ENCODE measurements at regions not wholly inside any gene's neighbourhood (a gene's known extent, or its start where the extent isn't known, plus 50 kb on each side); places are given as distances from the start of the nearest gene placed in this dataset.

DNA sequence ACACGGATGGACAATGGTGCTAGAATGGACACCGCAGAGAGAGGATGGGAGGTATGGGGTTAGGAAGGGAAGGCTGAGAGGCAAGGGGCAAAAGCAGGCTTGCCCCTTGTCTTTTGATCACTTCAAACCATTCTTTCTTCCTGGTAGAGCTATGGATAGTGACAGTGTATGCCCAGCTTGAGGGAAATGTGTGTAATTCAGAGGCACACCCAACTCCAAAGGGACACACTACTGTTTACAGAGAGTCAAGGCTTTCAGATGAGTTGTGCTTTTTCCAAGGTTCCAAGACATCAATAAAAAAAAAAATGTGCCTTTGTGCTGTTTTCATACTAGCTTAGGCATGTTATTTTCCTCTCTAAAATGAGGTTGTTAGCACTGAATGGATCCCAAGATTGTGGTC lies 185.0 kb downstream of the MCHR2 start:
- no peak for DNase-seq (ENCODE audit: low read depth)
- TF ChIP-seq, protein P1, sequence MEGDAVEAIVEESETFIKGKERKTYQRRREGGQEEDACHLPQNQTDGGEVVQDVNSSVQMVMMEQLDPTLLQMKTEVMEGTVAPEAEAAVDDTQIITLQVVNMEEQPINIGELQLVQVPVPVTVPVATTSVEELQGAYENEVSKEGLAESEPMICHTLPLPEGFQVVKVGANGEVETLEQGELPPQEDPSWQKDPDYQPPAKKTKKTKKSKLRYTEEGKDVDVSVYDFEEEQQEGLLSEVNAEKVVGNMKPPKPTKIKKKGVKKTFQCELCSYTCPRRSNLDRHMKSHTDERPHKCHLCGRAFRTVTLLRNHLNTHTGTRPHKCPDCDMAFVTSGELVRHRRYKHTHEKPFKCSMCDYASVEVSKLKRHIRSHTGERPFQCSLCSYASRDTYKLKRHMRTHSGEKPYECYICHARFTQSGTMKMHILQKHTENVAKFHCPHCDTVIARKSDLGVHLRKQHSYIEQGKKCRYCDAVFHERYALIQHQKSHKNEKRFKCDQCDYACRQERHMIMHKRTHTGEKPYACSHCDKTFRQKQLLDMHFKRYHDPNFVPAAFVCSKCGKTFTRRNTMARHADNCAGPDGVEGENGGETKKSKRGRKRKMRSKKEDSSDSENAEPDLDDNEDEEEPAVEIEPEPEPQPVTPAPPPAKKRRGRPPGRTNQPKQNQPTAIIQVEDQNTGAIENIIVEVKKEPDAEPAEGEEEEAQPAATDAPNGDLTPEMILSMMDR (conservative IDR thresholded peaks at IDR 0.05; ENCODE audit: low read length) = no peak
- no peak overlapping the region for H3K4me3 ChIP-seq (ENCODE audit: low read length)

DNA sequence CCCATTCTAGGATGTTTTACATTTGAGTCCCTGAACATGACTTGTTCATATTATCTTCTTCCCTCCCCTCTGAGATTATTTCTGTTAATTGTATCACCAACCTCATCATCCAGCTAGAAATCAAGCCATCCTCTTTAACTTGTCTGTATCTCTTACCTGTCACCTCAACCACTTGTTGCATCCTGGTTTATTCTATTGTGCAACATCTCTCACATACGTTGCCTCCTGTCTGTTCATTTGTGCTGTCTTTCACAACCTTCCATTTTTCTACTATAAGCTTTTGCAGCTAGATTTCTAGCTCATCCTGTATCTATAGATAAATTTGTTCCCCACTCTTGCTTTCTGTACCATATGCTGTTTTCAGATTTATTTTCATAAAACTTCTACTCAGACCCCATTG lies 183.7 kb downstream of the MCHR2 start:
- no peak for DNase-seq (ENCODE audit: low read depth)
- TF ChIP-seq, protein P1 (conservative IDR thresholded peaks at IDR 0.05; ENCODE audit: low read length) = no peak
- H3K4me3 ChIP-seq (ENCODE audit: low read length) = no peak overlapping the region

DNA sequence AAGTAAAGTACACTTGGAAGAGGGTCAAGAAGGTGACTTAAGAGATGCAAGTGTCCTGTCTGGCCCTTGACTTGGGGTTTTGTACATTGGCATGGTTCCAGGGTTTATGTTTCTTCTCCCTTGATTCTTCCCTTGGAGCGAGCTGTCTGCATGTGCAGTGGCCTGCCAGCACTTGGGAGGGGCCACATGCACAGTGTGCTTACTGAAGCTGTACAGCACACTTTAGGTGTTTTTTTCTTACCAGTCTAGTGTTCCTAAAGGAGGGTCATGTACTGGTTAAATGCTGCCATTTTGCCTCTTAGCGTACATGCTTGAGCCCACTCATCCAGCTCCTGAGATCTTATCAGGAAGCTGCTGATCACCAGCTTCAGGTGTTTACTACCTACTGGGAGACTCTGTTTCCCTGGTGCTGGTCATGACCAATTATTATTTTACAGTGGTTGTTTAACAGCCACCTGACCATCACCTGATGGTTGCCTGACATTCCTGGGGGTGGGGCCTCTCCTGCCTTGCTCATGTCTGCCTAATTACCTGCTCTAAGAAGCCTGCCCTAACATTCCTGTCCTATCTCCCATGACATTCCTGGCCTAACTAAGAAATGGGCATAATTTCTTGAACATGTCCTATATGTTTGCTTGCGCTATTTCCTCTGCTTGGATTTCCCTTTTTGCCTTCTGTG lies 182.9 kb downstream of the MCHR2 start:
- no peak for DNase-seq (ENCODE audit: low read depth)
- H3K4me3 ChIP-seq (ENCODE audit: low read length) = no peak overlapping the region
- TF ChIP-seq, protein P1 (conservative IDR thresholded peaks at IDR 0.05; ENCODE audit: low read length) = no peak

DNA sequence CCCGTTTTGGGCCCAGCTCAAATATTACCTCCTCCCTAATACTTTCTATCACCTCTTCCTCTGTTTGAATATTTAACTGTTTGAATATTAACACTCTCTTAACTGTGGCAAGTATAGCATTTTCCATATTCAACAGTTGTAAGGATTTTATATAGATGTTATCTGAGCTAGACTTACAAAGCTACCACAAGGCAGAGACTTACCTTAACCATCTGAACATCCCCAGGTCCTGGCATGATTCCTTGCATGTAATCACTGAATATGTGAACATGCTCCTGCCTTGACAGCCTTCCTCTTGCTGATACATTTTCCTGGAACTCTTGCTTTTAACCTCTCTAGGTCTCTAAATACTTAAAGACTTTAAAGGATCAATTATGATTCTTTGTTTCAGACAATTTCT lies 182.4 kb downstream of the MCHR2 start:
- TF ChIP-seq, protein P1 (conservative IDR thresholded peaks at IDR 0.05; ENCODE audit: low read length) = no peak

DNA sequence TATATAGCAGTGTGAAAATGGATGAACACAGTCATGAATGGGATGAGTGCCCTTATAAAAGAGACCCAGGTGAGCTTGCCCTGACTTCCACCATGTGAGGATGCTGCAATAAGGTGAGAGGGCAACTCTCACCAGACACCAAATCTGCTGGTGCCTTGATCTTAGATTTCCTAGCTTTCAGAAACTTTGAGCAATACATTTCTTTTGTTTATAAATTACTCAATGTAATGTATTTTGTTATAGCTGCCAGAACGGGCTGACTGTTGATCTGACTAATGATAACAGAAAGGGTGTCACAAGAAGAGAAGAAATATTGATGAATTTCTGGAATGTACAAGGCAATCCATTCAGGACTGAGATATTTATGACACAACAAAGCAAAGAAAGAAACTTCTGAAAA lies 180.5 kb downstream of the MCHR2 start:
- TF ChIP-seq, protein P1 (conservative IDR thresholded peaks at IDR 0.05; ENCODE audit: low read length) = no peak
- no peak for DNase-seq (ENCODE audit: low read depth)
- H3K4me3 ChIP-seq (ENCODE audit: low read length) = no peak overlapping the region

More for the DNA sequence above, 182.4 kb downstream of the MCHR2 start:
- no peak overlapping the region for H3K4me3 ChIP-seq (ENCODE audit: low read length)
- no peak for DNase-seq (ENCODE audit: low read depth)

DNA sequence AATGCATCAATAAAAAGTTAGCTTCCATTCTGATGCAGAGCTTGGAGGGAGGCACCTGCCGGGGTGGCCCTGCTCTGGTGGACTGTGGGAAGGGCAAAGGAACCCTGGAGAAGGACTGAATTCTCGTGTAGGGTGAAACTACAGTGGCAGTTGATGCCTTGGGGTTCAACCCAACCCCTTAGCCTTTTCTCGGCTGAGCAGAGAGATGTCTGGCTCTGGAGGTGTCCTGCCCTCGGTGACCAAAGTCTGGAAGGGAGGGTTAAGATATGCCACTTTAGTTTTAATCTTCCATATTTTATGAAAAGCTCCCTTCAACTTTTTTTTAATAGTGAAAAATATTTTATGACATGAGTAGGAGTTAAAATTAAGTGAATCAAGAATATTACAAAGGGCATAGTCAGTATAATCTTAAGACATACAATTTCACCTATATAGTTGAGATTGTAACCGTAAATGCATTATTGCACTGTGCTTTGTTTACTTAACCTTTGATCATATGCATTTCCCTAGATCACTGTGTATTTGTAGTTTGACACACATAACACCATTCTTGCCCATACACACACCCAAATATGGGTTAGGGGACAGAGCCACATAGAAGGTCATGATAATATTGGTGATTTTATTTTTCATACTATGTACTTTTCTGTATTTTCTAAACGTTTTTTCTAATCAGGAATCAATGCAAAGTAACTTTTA lies 179.6 kb downstream of the MCHR2 start:
- no peak for DNase-seq (ENCODE audit: low read depth)

More for the DNA sequence above, 179.6 kb downstream of the MCHR2 start:
- TF ChIP-seq, protein P1 (conservative IDR thresholded peaks at IDR 0.05; ENCODE audit: low read length) = no peak
- no peak overlapping the region for H3K4me3 ChIP-seq (ENCODE audit: low read length)
